ENCODE measurements at regions not wholly inside any gene's neighbourhood (a gene's known extent, or its start where the extent isn't known, plus 50 kb on each side); places are given as distances from the start of the nearest gene placed in this dataset.

DNA sequence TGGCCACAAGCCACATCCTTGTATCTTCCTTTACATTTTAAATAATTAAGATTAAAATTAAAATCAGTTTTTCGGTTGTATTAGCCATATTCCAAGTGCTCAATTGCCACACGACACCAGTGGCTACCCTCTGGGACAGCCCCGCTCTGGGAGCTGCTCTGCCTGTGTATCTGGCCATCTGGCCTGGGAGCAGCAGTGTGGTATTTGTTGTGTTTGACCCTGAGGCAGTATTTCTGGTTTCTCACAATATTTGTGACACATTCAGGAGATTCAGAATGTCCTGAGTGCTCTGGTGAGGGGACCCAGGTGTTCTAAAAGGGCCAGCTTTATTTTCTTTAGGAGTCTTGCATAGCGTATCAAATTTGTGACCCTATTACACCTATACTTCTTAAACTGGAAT, 179.0 kb downstream of the SUCLA2 start:
- Histone ChIP-seq H2AFZ (ENCODE audit: low read depth, low read length) (no peak overlapping the region), H3K9ac (replicated peaks; ENCODE audit: extremely low read depth, insufficient read depth, low read length) (no peak overlapping the region), H3K36me3 (ENCODE audit: control insufficient read depth in 2 of 2, extremely low read depth in 1 of 2, insufficient read depth in 2 of 2, low read length in 2 of 2) (no peaks in the 10 kb centered on the region), H4K20me1 (replicated peaks; ENCODE audit: control insufficient read depth, extremely low read depth, insufficient read depth, low read length) (no peaks in the 10 kb centered on the region), H3K4me2 (ENCODE audit: insufficient read depth, low read length) (no peak overlapping the region), H3K4me3 (replicated peaks in 1 of 3; ENCODE audit: insufficient read depth in 1 of 3, low read depth in 1 of 3, low read length in 3 of 3) (no peak overlapping the region), H3K79me2 (ENCODE audit: control insufficient read depth, insufficient read depth, low read length) (no peaks in the 10 kb centered on the region), H3K4me1 (ENCODE audit: control insufficient read depth, extremely low read depth, insufficient read depth, low read length) (no peaks in the 10 kb centered on the region), H3K9me1 (replicated peaks; ENCODE audit: control insufficient read depth, extremely low read depth, insufficient read depth, low read length) (no peaks in the 10 kb centered on the region), H3K27me3 (ENCODE audit: control insufficient read depth in 2 of 2, insufficient read depth in 2 of 2, low read length in 2 of 2) (no peaks in the 10 kb centered on the region), H3K27ac (ENCODE audit: insufficient read depth, low read depth, low read length) (no peak overlapping the region), H3K9me3 (replicated peaks; ENCODE audit: control insufficient read depth, insufficient read depth, low read length) (no peaks in the 10 kb centered on the region)
- FAIRE-seq: no peak
- TF ChIP-seq EZH2 (IDR thresholded peaks at IDR 0.05; ENCODE audit: borderline replicate concordance, low read depth, low read length, severe bottlenecking) (no peak), MYC (IDR thresholded peaks at IDR 0.05; ENCODE audit: low read depth, low read length) (no peak), GATA2 (IDR thresholded peaks at IDR 0.05; ENCODE audit: insufficient read depth, insufficient read length, low read depth, low read length) (no peak), POLR2A (IDR thresholded peaks at IDR 0.05; ENCODE audit: low read depth, low read length) (no peak), FOS (IDR thresholded peaks at IDR 0.05; ENCODE audit: borderline replicate concordance, insufficient read depth, low read length) (no peak), JUN (IDR thresholded peaks at IDR 0.05; ENCODE audit: borderline replicate concordance, insufficient read depth, insufficient read length, low read depth) (no peak), POLR2AphosphoS5 (IDR thresholded peaks at IDR 0.05; ENCODE audit: insufficient read depth, low read depth, low read length) (no peak)
- TF ChIP-seq, protein P1, sequence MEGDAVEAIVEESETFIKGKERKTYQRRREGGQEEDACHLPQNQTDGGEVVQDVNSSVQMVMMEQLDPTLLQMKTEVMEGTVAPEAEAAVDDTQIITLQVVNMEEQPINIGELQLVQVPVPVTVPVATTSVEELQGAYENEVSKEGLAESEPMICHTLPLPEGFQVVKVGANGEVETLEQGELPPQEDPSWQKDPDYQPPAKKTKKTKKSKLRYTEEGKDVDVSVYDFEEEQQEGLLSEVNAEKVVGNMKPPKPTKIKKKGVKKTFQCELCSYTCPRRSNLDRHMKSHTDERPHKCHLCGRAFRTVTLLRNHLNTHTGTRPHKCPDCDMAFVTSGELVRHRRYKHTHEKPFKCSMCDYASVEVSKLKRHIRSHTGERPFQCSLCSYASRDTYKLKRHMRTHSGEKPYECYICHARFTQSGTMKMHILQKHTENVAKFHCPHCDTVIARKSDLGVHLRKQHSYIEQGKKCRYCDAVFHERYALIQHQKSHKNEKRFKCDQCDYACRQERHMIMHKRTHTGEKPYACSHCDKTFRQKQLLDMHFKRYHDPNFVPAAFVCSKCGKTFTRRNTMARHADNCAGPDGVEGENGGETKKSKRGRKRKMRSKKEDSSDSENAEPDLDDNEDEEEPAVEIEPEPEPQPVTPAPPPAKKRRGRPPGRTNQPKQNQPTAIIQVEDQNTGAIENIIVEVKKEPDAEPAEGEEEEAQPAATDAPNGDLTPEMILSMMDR (IDR thresholded peaks at IDR 0.05; ENCODE audit: extremely low read depth in 1 of 2, insufficient read depth in 1 of 2, low read depth in 1 of 2, low read length in 2 of 2): no peak
- TF ChIP-seq, protein P2, sequence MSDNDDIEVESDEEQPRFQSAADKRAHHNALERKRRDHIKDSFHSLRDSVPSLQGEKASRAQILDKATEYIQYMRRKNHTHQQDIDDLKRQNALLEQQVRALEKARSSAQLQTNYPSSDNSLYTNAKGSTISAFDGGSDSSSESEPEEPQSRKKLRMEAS (IDR thresholded peaks at IDR 0.05; ENCODE audit: insufficient read depth, insufficient read length): no peak
- ChIA-PET CTCF (no interaction called here), POLR2A (no interaction called here)
- intact Hi-C loops (cut with micrococcal nuclease): no loop called here
- dilution Hi-C loops (cut with MboI; ENCODE audit: extremely low pct_ligation_motif_present, low sequenced_read_pairs): no loop called here
- BruUV-seq (replicated peaks): no TSS peak
- no peak for DNase-seq (ENCODE audit: low read depth, low spot score)
